ENCODE measurements at regions not wholly inside any gene's neighbourhood (a gene's known extent, or its start where the extent isn't known, plus 50 kb on each side); places are given as distances from the start of the nearest gene placed in this dataset.

GRCh38 chr10:114762811-114763210 is 58.8 kb upstream of the FHIP2A start:
- no peak for TF ChIP-seq CTCF (IDR thresholded peaks at IDR 0.05; ENCODE audit: low read depth, low read length, missing control alignments)
- no peak overlapping the region for H3K4me3 ChIP-seq (ENCODE audit: low read depth, low read length)

GRCh38 chr10:114764656-114765055 is 56.9 kb upstream of the FHIP2A start:
- DNase-seq (ENCODE audit: low read depth) = no peak
- H3K4me3 ChIP-seq (ENCODE audit: low read depth, low read length) = no peak overlapping the region
- TF ChIP-seq CTCF (IDR thresholded peaks at IDR 0.05; ENCODE audit: low read depth, low read length, missing control alignments) = no peak

More at GRCh38 chr10:114762811-114763210, 58.8 kb upstream of the FHIP2A start:
- no peak for DNase-seq (ENCODE audit: low read depth)

GRCh38 chr10:114766470-114766869 is 55.1 kb upstream of the FHIP2A start:
- TF ChIP-seq CTCF (IDR thresholded peaks at IDR 0.05; ENCODE audit: low read depth, low read length, missing control alignments) = no peak
- no peak overlapping the region for H3K4me3 ChIP-seq (ENCODE audit: low read depth, low read length)
- DNase-seq (ENCODE audit: low read depth) = no peak

- no peak for TF ChIP-seq CTCF (IDR thresholded peaks at IDR 0.05; ENCODE audit: low read depth, low read length, missing control alignments)
- no peak for DNase-seq (ENCODE audit: low read depth)
- peak overlapping the region; percentile 33 for H3K4me3 ChIP-seq (ENCODE audit: low read depth, low read length)
Measured at GRCh38 chr10:114767101-114767985, 54.2 kb upstream of the FHIP2A start.

GRCh38 chr10:114767986-114768821 is 53.4 kb upstream of the FHIP2A start:
- no peak for TF ChIP-seq CTCF (IDR thresholded peaks at IDR 0.05; ENCODE audit: low read depth, low read length, missing control alignments)
- DNase-seq (ENCODE audit: low read depth) = no peak
- H3K4me3 ChIP-seq (ENCODE audit: low read depth, low read length) = peak overlapping the region; percentile 33

GRCh38 chr10:114770009-114770408 is 51.6 kb upstream of the FHIP2A start:
- no peak for TF ChIP-seq CTCF (IDR thresholded peaks at IDR 0.05; ENCODE audit: low read depth, low read length, missing control alignments)
- no peak for DNase-seq (ENCODE audit: low read depth)
- no peak overlapping the region for H3K4me3 ChIP-seq (ENCODE audit: low read depth, low read length)
